Stimulated activated naive CD8-positive, alpha-beta T cell treated with anti-CD3 and anti-CD28 coated beads, Interleukin-15, amount 100 ng/mL, for 72 hours (primary cell): ENCODE measurements at regions not wholly inside any gene's neighbourhood (a gene's known extent, or its start where the extent isn't known, plus 50 kb on each side); places are given as distances from the start of the nearest gene placed in this dataset.
"Not testable (repeated sequence)": the region's sequence is repeated elsewhere in the genome, so short reads cannot be mapped to it uniquely, and the experiment has no call there.

ENCODE experiments used
- ATAC-seq: fragments of 150-1000 bp; cut with Tn5 transposase; 2 replicates; pipeline ENCODE4 v1.10.0; 2021; ENCODE audit warnings: mild to moderate bottlenecking, moderate library complexity
- DNase-seq, 2 donors: peaks; one replicate each; pipeline ENCODE4 v3.0.0; 2021 to 2022
- H3K27ac Mint-ChIP-seq, 2 donors: one replicate each; pipeline ENCODE4 v1.8.0; 2022; ENCODE audit warnings: mild to moderate bottlenecking in 2 of 2, mixed read lengths in 2 of 2, moderate library complexity in 2 of 2
- H3K27me3 Mint-ChIP-seq: one replicate; pipeline ENCODE4 v1.8.0; 2022; ENCODE audit warnings: mixed read lengths
- H3K4me1 Mint-ChIP-seq: one replicate; pipeline ENCODE4 v1.8.0; 2022; ENCODE audit warnings: mild to moderate bottlenecking, mixed read lengths
- H3K4me3 Mint-ChIP-seq, 2 donors: one replicate each; pipeline ENCODE4 v1.8.0; 2022; ENCODE audit warnings: mild to moderate bottlenecking in 2 of 2, mixed read lengths in 2 of 2, moderate library complexity in 1 of 2
- H3K9me3 Mint-ChIP-seq, 2 donors: one replicate each; pipeline ENCODE4 v1.8.0; 2022; ENCODE audit warnings: mixed read lengths in 2 of 2

GRCh38 chr2:16226943-16227664 lies 286.8 kb downstream of the MYCN start:
- Mint-ChIP-seq H3K27me3 (peaks cover 5% of the 10 kb centered on the region), H3K4me3 (no peak overlapping the region), H3K9me3 (no peaks in the 10 kb centered on the region), H3K4me1 (no peaks in the 10 kb centered on the region), H3K27ac (no peak overlapping the region)
- no peak for ATAC-seq
- no peak for DNase-seq

- Mint-ChIP-seq H3K27me3 (peaks cover 12% of the 10 kb centered on the region), H3K27ac (no peak overlapping the region), H3K9me3 (no peaks in the 10 kb centered on the region), H3K4me3 (no peak overlapping the region), H3K4me1 (no peaks in the 10 kb centered on the region)
- DNase-seq, result no peak
- ATAC-seq, result no peak
Observed at GRCh38 chr2:16226381-16226780, 286.0 kb downstream of the MYCN start.

GRCh38 chr2:16225545-16225944 lies 285.2 kb downstream of the MYCN start:
- no peak for ATAC-seq
- Mint-ChIP-seq H3K4me3 (no peak overlapping the region), H3K27ac (no peak overlapping the region), H3K9me3 (no peaks in the 10 kb centered on the region), H3K27me3 (peaks cover 14% of the 10 kb centered on the region), H3K4me1 (no peaks in the 10 kb centered on the region)
- DNase-seq, result no peak

- Mint-ChIP-seq H3K27ac (no peak overlapping the region), H3K4me3 (no peak overlapping the region), H3K27me3 (peaks cover 14% of the 10 kb centered on the region), H3K4me1 (no peaks in the 10 kb centered on the region), H3K9me3 (no peaks in the 10 kb centered on the region)
- no peak for ATAC-seq
- no peak for DNase-seq
Observed at GRCh38 chr2:16225071-16225470, 284.7 kb downstream of the MYCN start.

GRCh38 chr2:16224298-16225045 lies 284.1 kb downstream of the MYCN start:
- Mint-ChIP-seq H3K27ac (no peak overlapping the region), H3K4me1 (no peaks in the 10 kb centered on the region), H3K9me3 (no peaks in the 10 kb centered on the region), H3K27me3 (peaks cover 14% of the 10 kb centered on the region), H3K4me3 (no peak overlapping the region)
- peak; percentile 16 for ATAC-seq
- DNase-seq, result no peak

- H3K27ac Mint-ChIP-seq, result peak overlapping the region in 1 of 2 donors; percentile 22
- DNase-seq (no peak), ATAC-seq (peak; percentile 9)
- no peak overlapping the region for H3K4me3 Mint-ChIP-seq
- no peaks in the 10 kb centered on the region for H3K9me3 Mint-ChIP-seq
- peaks cover 14% of the 10 kb centered on the region for H3K27me3 Mint-ChIP-seq
- no peaks in the 10 kb centered on the region for H3K4me1 Mint-ChIP-seq
Observed at GRCh38 chr2:16223841-16224177, 283.5 kb downstream of the MYCN start.

GRCh38 chr2:16223161-16223840 lies 283.0 kb downstream of the MYCN start:
- Mint-ChIP-seq H3K4me1 (no peaks in the 10 kb centered on the region), H3K27me3 (peaks cover 14% of the 10 kb centered on the region), H3K4me3 (no peak overlapping the region), H3K27ac (peak overlapping the region in 1 of 2 donors; percentile 22), H3K9me3 (no peaks in the 10 kb centered on the region)
- DNase-seq (no peak), ATAC-seq (peak; percentile 27)

- peak overlapping the region in 1 of 2 donors; percentile 24 for H3K27ac Mint-ChIP-seq
- H3K27me3 Mint-ChIP-seq, result peaks cover 17% of the 10 kb centered on the region
- no peaks in the 10 kb centered on the region for H3K9me3 Mint-ChIP-seq
- H3K4me3 Mint-ChIP-seq, result no peak overlapping the region
- DNase-seq (no peak), ATAC-seq (no peak)
- H3K4me1 Mint-ChIP-seq, result no peaks in the 10 kb centered on the region
Observed at GRCh38 chr2:16222326-16222725, 282.0 kb downstream of the MYCN start.

GRCh38 chr2:16221461-16222010 lies 281.2 kb downstream of the MYCN start:
- ATAC-seq, result no peak
- no peak for DNase-seq
- Mint-ChIP-seq H3K27ac (no peak overlapping the region), H3K4me3 (no peak overlapping the region), H3K9me3 (no peaks in the 10 kb centered on the region), H3K4me1 (no peaks in the 10 kb centered on the region), H3K27me3 (peaks cover 25% of the 10 kb centered on the region)

- Mint-ChIP-seq H3K4me3 (no peak overlapping the region), H3K9me3 (no peaks in the 10 kb centered on the region), H3K27me3 (peaks cover 34% of the 10 kb centered on the region), H3K4me1 (no peaks in the 10 kb centered on the region), H3K27ac (no peak overlapping the region)
- ATAC-seq, result no peak
- DNase-seq, result no peak
Observed at GRCh38 chr2:16219292-16219975, 279.1 kb downstream of the MYCN start.

GRCh38 chr2:16218625-16219024 lies 278.3 kb downstream of the MYCN start:
- peak; percentile 49 for ATAC-seq
- no peaks in the 10 kb centered on the region for H3K4me1 Mint-ChIP-seq
- no peaks in the 10 kb centered on the region for H3K9me3 Mint-ChIP-seq
- H3K27ac Mint-ChIP-seq, result no peak overlapping the region
- no peak for DNase-seq
- peaks cover 34% of the 10 kb centered on the region for H3K27me3 Mint-ChIP-seq
- H3K4me3 Mint-ChIP-seq, result no peak overlapping the region

- Mint-ChIP-seq H3K4me1 (no peaks in the 10 kb centered on the region), H3K27ac (no peak overlapping the region), H3K9me3 (no peaks in the 10 kb centered on the region), H3K4me3 (no peak overlapping the region), H3K27me3 (peaks cover 34% of the 10 kb centered on the region)
- ATAC-seq (no peak), DNase-seq (no peak)
Observed at GRCh38 chr2:16218161-16218560, 277.8 kb downstream of the MYCN start.

- H3K4me3 Mint-ChIP-seq, H3K4me1 Mint-ChIP-seq, H3K27ac Mint-ChIP-seq, ATAC-seq, DNase-seq, H3K9me3 Mint-ChIP-seq: not testable (repeated sequence)
- H3K27me3 Mint-ChIP-seq, result peaks cover 34% of the 10 kb centered on the region
Observed at GRCh38 chr2:16217741-16218140, 277.4 kb downstream of the MYCN start.

- no peak for ATAC-seq
- DNase-seq, result no peak
Observed at GRCh38 chr2:16217291-16217690, 276.9 kb downstream of the MYCN start.

GRCh38 chr2:16216558-16216945 lies 276.2 kb downstream of the MYCN start:
- ATAC-seq (no peak), DNase-seq (no peak)
- H3K4me3 Mint-ChIP-seq, result no peak overlapping the region
- H3K4me1 Mint-ChIP-seq, result no peaks in the 10 kb centered on the region
- H3K27ac Mint-ChIP-seq, result no peak overlapping the region
- H3K9me3 Mint-ChIP-seq, result no peaks in the 10 kb centered on the region
- H3K27me3 Mint-ChIP-seq, result peaks cover 24% of the 10 kb centered on the region

More at GRCh38 chr2:16217291-16217690, 276.9 kb downstream of the MYCN start:
- peaks cover 31% of the 10 kb centered on the region for H3K27me3 Mint-ChIP-seq
- no peak overlapping the region for H3K4me3 Mint-ChIP-seq
- H3K4me1 Mint-ChIP-seq, result no peaks in the 10 kb centered on the region
- H3K27ac Mint-ChIP-seq, result no peak overlapping the region
- no peaks in the 10 kb centered on the region for H3K9me3 Mint-ChIP-seq
